Fibroblast of the aortic adventitia (primary cell): ENCODE measurements at regions not wholly inside any gene's neighbourhood (a gene's known extent, or its start where the extent isn't known, plus 50 kb on each side); places are given as distances from the start of the nearest gene placed in this dataset.

Experiments used
- DNase-seq: peaks from one replicate; pipeline ENCODE4 v3.0.0-alpha.2; 2010; ENCODE audit warnings: low read depth
- H3K4me3 ChIP-seq: 2 replicates; pipeline ENCODE4 v1.5.1; 2011; ENCODE audit warnings: low read depth, mild to moderate bottlenecking, control low read depth, low read length, moderate library complexity
- TF ChIP-seq, protein P1 (sequence below): IDR thresholded peaks from 2 replicates; pipeline ENCODE4 v1.5.1; 2011; ENCODE audit warnings: mild to moderate bottlenecking, low read length, control low read depth, inconsistent platforms; ENCODE audit not compliant: insufficient read depth

DNA sequence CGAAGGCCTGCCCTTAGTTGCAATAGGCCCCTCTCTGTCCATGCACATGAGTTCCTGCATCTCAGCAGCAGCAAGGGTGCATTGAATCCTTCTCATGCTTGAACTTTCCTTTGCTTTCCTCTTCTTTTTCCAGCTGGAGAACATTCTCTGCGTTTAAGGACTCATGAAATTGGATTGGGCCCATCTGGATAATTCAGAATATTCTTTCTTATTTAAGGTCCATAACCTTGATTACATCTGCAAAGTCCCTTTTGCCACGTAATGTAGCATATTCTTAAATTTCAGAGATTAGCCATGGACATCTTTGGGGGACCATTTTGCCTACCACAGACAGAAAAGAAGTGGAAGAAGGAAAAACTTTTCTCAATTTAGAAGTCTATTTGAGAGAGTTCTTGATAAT is 159.7 kb upstream of the C21orf91 start:
- DNase-seq, result no peak
- TF ChIP-seq, protein P1, sequence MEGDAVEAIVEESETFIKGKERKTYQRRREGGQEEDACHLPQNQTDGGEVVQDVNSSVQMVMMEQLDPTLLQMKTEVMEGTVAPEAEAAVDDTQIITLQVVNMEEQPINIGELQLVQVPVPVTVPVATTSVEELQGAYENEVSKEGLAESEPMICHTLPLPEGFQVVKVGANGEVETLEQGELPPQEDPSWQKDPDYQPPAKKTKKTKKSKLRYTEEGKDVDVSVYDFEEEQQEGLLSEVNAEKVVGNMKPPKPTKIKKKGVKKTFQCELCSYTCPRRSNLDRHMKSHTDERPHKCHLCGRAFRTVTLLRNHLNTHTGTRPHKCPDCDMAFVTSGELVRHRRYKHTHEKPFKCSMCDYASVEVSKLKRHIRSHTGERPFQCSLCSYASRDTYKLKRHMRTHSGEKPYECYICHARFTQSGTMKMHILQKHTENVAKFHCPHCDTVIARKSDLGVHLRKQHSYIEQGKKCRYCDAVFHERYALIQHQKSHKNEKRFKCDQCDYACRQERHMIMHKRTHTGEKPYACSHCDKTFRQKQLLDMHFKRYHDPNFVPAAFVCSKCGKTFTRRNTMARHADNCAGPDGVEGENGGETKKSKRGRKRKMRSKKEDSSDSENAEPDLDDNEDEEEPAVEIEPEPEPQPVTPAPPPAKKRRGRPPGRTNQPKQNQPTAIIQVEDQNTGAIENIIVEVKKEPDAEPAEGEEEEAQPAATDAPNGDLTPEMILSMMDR, result no peak
- H3K4me3 ChIP-seq, result no peak overlapping the region

DNA sequence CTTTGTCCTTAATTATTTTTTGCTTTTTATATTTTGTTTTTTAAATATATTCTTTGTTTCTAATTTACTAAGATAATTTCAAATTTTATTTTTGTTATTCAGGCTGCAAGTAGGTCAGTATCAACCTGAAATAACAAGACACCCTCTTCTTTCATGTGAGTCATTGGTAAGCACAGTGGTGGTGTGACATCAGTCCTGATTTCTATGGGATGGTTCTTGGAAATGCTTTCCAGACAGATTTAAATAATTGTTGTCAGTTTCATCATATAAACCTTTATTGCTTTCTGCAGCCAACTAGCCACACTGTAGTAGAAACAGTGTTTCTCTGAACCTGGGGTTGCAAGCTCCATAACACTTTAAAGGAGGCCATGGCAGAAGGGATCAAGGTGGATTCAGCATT is 157.5 kb upstream of the C21orf91 start:
- H3K4me3 ChIP-seq, result no peak overlapping the region
- no peak for DNase-seq
- TF ChIP-seq, protein P1, result no peak

DNA sequence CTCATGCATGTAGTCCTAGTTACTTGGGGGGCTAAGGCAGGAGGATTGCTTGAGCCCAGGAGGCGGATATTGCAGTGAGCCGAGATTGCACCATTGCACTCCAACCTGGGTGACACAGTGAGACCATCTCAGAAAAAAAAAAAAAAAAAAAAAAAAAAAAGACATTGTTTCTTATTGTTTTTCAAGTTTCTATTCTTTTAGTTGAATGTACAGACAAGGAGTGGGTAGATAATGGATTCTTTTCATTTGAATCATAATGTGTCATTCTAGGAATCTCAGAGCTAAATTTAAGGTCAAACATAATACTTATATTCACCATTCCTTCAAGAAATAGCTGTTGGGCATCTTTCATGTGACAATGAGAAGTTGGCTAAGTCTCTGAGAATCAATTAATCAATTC is 157.0 kb upstream of the C21orf91 start:
- no peak for DNase-seq
- TF ChIP-seq, protein P1, result no peak
- H3K4me3 ChIP-seq, result no peak overlapping the region

DNA sequence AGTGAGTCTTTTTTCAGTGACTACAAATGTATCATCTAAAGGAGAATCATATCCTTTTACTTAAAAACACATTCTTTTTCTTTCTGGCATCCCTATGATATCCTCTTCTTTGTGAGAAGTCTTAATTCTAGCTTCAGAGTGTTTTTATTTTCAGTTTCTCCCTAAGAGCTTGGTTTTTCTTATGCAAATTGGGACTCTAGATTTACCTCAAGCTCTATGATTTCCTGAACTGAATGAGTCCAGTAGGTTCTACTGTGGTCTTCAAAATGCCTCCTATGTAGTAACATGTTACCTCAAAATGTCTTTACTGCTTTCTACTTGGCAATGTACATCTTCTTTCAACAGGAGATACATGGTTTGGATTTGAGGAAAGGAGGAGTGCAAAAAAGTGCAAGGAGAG is 148.2 kb upstream of the C21orf91 start:
- TF ChIP-seq, protein P1, result no peak
- no peak for DNase-seq
- no peak overlapping the region for H3K4me3 ChIP-seq

DNA sequence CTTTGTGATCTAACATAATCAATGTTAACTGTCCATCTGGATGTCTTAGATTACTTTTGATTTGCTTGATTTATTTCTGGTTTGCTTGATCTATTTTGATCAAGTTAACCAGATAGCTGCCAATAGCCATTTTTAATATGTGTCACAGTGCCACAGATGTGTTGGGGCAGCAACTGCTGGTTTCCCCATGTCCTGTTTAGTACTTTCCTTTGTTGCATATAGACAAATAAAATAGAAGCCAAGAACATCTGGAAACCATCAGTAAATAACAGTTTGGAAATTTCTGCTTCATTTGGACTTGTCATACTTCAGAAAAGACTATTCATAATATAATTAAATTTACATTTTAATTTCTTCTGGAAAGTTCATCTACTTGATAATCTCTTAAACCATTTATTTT is 145.6 kb upstream of the C21orf91 start:
- TF ChIP-seq, protein P1, result no peak
- DNase-seq, result no peak
- no peak overlapping the region for H3K4me3 ChIP-seq

DNA sequence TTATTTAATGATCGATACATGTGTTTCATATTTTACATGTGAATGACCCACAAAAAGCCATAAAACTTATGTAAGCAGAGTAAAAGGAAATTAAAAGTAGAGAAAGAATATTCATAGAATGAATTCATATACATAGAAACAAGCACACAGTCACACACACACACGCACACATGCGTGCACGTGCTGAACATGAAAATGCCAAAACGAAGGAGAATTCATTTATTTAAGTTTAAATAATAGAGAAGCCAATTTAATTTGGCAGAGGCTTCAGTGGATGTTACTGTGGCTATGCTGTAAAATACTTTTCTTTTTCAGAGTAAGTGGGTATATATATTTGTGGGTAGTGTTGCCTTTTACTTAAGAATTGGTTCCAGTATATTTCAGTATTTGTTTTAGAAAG is 145.0 kb upstream of the C21orf91 start:
- H3K4me3 ChIP-seq, result no peak overlapping the region
- DNase-seq, result no peak
- TF ChIP-seq, protein P1, result no peak

DNA sequence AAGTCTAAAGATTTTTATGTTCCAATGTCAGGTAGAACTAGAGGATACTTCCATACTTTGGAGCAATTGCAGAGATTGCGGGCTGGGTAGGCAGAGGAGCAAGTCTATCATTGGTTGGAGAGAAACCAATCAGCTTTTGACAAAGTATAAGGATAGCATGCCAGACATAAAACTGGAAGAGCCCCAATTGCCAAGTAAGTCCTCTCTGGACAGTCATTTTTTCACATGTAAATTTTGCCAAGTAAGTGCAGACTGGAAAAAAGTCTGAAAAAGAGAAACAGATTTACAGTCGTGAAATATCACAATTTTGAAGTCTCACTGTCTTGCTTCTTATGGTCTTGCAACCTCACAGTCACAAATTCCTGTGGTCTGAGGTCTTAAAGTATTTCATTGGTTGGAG is 131.4 kb upstream of the C21orf91 start:
- no peak for DNase-seq
- H3K4me3 ChIP-seq, result no peak overlapping the region
- TF ChIP-seq, protein P1, result no peak
